IMR-90 (cell line): ENCODE measurements at regions not wholly inside any gene's neighbourhood (a gene's known extent, or its start where the extent isn't known, plus 50 kb on each side); places are given as distances from the start of the nearest gene placed in this dataset.

Source experiments
- ATAC-seq: fragments of 200-7000 bp; cut with Tn5 transposase; 2 replicates; pipeline ENCODE4 v1.9.1; 2020; ENCODE audit warnings: low read depth, mild to moderate bottlenecking, moderate library complexity
- BruUV-seq: library from RNA; stranded (reverse); fragments of 400-500 nt; replicated peaks from 2 replicates; lab custom pipeline; 2021; lab: Mats Ljungman, UMichigan
- CTCF ChIA-PET: fragments of 300-600 bp; formaldehyde crosslinking; extraction: SDS; loops from one replicate; lab custom pipeline; 2021; ENCODE audit warnings: antibody characterized with exemption; lab: Yijun Ruan, JAX
- POLR2A ChIA-PET: fragments of 300-600 bp; sonication (Branson Sonifier 250); formaldehyde crosslinking; loops from one replicate; lab custom pipeline; 2022; ENCODE audit warnings: antibody characterized with exemption; ENCODE audit not compliant: unreplicated experiment; lab: Charles Lee
- DNase-seq: peaks from one replicate; pipeline ENCODE4 v3.0.0; 2013
- H2AFZ ChIP-seq: replicated peaks from 2 replicates; pipeline ENCODE3; 2013; ENCODE audit warnings: low read length, mild to moderate bottlenecking; ENCODE audit not compliant: poor library complexity
- H2AK5ac ChIP-seq: 2 replicates; pipeline ENCODE4 v1.6.1; 2013; ENCODE audit warnings: low read depth, low read length, inconsistent platforms
- H2AK9ac ChIP-seq: replicated peaks from 2 replicates; pipeline ENCODE3; 2013; ENCODE audit warnings: mild to moderate bottlenecking, low read depth, low read length, moderate library complexity; ENCODE audit not compliant: poor library complexity
- H2BK120ac ChIP-seq: 2 replicates; pipeline ENCODE4 v1.6.1; 2013; ENCODE audit warnings: low read depth, low read length, inconsistent platforms
- H2BK15ac ChIP-seq: 3 replicates; pipeline ENCODE4 v1.6.1; 2013; ENCODE audit warnings: low read depth, low read length, inconsistent platforms
- H2BK20ac ChIP-seq: 2 replicates; pipeline ENCODE4 v1.6.1; 2013; ENCODE audit warnings: low read depth, mild to moderate bottlenecking, inconsistent platforms, low read length, moderate library complexity
- H2BK5ac ChIP-seq: 2 replicates; pipeline ENCODE4 v1.6.1; 2013; ENCODE audit warnings: mild to moderate bottlenecking, low read depth, low read length, inconsistent platforms; ENCODE audit not compliant: poor library complexity, severe bottlenecking
- H3K14ac ChIP-seq: replicated peaks from 2 replicates; pipeline ENCODE4 v1.6.1; 2013; ENCODE audit warnings: low read depth, low read length, inconsistent platforms
- H3K18ac ChIP-seq: 2 replicates; pipeline ENCODE4 v1.6.1; 2013; ENCODE audit warnings: low read depth, low read length, control low read depth
- H3K23ac ChIP-seq: 2 replicates; pipeline ENCODE4 v1.6.1; 2013; ENCODE audit warnings: low read depth, low read length, inconsistent platforms
- H3K27ac ChIP-seq: 2 replicates; pipeline ENCODE4 v1.5.1; 2013; ENCODE audit warnings: mild to moderate bottlenecking, control low read depth, low read length; ENCODE audit not compliant: insufficient read depth
- H3K27me3 ChIP-seq: 2 replicates; pipeline ENCODE4 v1.6.1; 2013; ENCODE audit warnings: low read length; ENCODE audit not compliant: control insufficient read depth, insufficient read depth
- H3K36me3 ChIP-seq: 2 replicates; pipeline ENCODE4 v1.6.1; 2013; ENCODE audit warnings: low read length, mixed read lengths; ENCODE audit not compliant: control insufficient read depth, insufficient read depth
- H3K4ac ChIP-seq: 2 replicates; pipeline ENCODE4 v1.6.1; 2013; ENCODE audit warnings: low read depth, low read length, inconsistent platforms
- H3K4me1 ChIP-seq: 2 replicates; pipeline ENCODE4 v1.6.1; 2013; ENCODE audit warnings: low read length, mixed read lengths; ENCODE audit not compliant: control insufficient read depth, insufficient read depth
- H3K4me2 ChIP-seq: 2 replicates; pipeline ENCODE4 v1.6.1; 2013; ENCODE audit warnings: low read depth, mild to moderate bottlenecking, control low read depth, low read length, moderate library complexity
- H3K4me3 ChIP-seq: 2 replicates; pipeline ENCODE4 v1.5.1; 2013; ENCODE audit warnings: low read depth, mild to moderate bottlenecking, control low read depth, low read length, moderate library complexity; ENCODE audit not compliant: insufficient read depth
- H3K56ac ChIP-seq: 2 replicates; pipeline ENCODE4 v1.6.1; 2013; ENCODE audit warnings: low read length, inconsistent platforms; ENCODE audit not compliant: insufficient read depth; ENCODE audit errors: extremely low read depth
- H3K79me1 ChIP-seq, 2 experiments: 2 replicates each; pipeline ENCODE4 v1.6.1; 2013; ENCODE audit warnings: low read length in 2 of 2, inconsistent platforms in 1 of 2, low read depth in 1 of 2
- H3K9ac ChIP-seq: 2 replicates; pipeline ENCODE4 v1.6.1; 2013; ENCODE audit warnings: low read depth, low read length, control low read depth
- H3K9me1 ChIP-seq: 2 replicates; pipeline ENCODE4 v1.6.1; 2013; ENCODE audit warnings: low read length, inconsistent platforms; ENCODE audit not compliant: insufficient read depth
- H3K9me3 ChIP-seq: 2 replicates; pipeline ENCODE4 v1.6.1; 2013; ENCODE audit warnings: low read length; ENCODE audit not compliant: control insufficient read depth, insufficient read depth
- H4K20me1 ChIP-seq: 2 replicates; pipeline ENCODE4 v1.6.1; 2013; ENCODE audit warnings: low read length, inconsistent platforms; ENCODE audit not compliant: insufficient read depth
- H4K5ac ChIP-seq: 2 replicates; pipeline ENCODE4 v1.6.1; 2013; ENCODE audit warnings: mild to moderate bottlenecking, low read depth, low read length, control low read depth
- H4K8ac ChIP-seq, 2 experiments: 2 replicates each; pipeline ENCODE4 v1.6.1; 2013; ENCODE audit warnings: low read depth in 2 of 2, low read length in 2 of 2, control low read depth in 1 of 2, inconsistent platforms in 1 of 2
- H4K91ac ChIP-seq: 2 replicates; pipeline ENCODE4 v1.6.1; 2013; ENCODE audit warnings: low read depth, low read length, inconsistent platforms; ENCODE audit not compliant: insufficient read depth
- SMC3 ChIP-seq: fragments of 150-350 bp; IDR thresholded peaks from 2 replicates; pipeline ENCODE4 v1.6.1; 2016; ENCODE audit warnings: low read depth, mild to moderate bottlenecking, antibody characterized with exemption, low read length, moderate library complexity
- WGBS, 2 experiments: methylation state at CpG; one replicate each; pipeline versions ENCODE4 v1.1.5 to v1.1.7; 2013; ENCODE audit warnings: missing lambda C conversion rate in 2 of 2; ENCODE audit not compliant: insufficient read length in 1 of 2; ENCODE audit errors: extremely low coverage in 2 of 2; 5-methylcytosine and 5-hydroxymethylcytosine counted together
- dilution Hi-C: fragments of 300-500 bp; cut with HindIII; formaldehyde crosslinking; loops from one replicate; pipeline ENCODE4 v1.14.3; 2018; ENCODE audit warnings: low sequenced_read_pairs; ENCODE audit not compliant: unreplicated experiment
- in situ Hi-C: fragments of 300-500 bp; cut with MboI; formaldehyde crosslinking; loops from 3 replicates; pipeline ENCODE4 v1.14.3; 2019; ENCODE audit warnings: low sequenced_read_pairs, inconsistent platforms, mixed read lengths
- intact Hi-C: fragments of 100-400 bp; cut with micrococcal nuclease; formaldehyde crosslinking; loops from 2 replicates; pipeline ENCODE4 v1.10.0; 2022

GRCh38 chr12:17540921-17541320, 549.1 kb downstream of the RERGL start:
- in situ Hi-C loops (no loop called here), dilution Hi-C loops (no loop called here), intact Hi-C loops (no loop called here)
- Histone ChIP-seq H3K4me2 (no peak overlapping the region), H3K9me3 (peaks cover 28% of the 10 kb centered on the region), H4K5ac (no peak overlapping the region), H4K20me1 (no peaks in the 10 kb centered on the region), H2BK120ac (no peak overlapping the region), H3K79me1 (no peaks in the 10 kb centered on the region), H3K27ac (no peak overlapping the region), H2BK20ac (no peak overlapping the region), H3K4ac (no peak overlapping the region), H2AFZ (no peak overlapping the region), H2BK5ac (no peak overlapping the region), H3K4me3 (no peak overlapping the region), H3K56ac (no peak overlapping the region), H3K9ac (no peak overlapping the region), H2BK15ac (no peak overlapping the region), H2AK5ac (no peak overlapping the region), H3K9me1 (no peaks in the 10 kb centered on the region), H3K36me3 (no peaks in the 10 kb centered on the region), H3K23ac (no peak overlapping the region), H3K18ac (no peak overlapping the region), H3K14ac (no peak overlapping the region), H4K8ac (no peak overlapping the region), H3K4me1 (no peaks in the 10 kb centered on the region), H4K91ac (no peak overlapping the region), H2AK9ac (no peak overlapping the region), H3K27me3 (no peaks in the 10 kb centered on the region)
- no peak for ATAC-seq
- no peak for TF ChIP-seq SMC3
- DNase-seq, result no peak
- CTCF ChIA-PET, result no interaction called here
- POLR2A ChIA-PET, result no interaction called here
- WGBS, 2 experiments, result no CpG with 5 or more reads among the region's 2 CpGs
- BruUV-seq, result no TSS peak
